Prostate gland (tissue), 2 donors: ENCODE measurements at regions not wholly inside any gene's neighbourhood (a gene's known extent, or its start where the extent isn't known, plus 50 kb on each side); places are given as distances from the start of the nearest gene placed in this dataset.

Experiments
- DNase-seq: peaks from one replicate; pipeline ENCODE4 v3.0.0-alpha.2; 2019; ENCODE audit warnings: low spot score
- H3K27ac ChIP-seq, 2 donors: fragments of 200-600 bp; sonication (generic); 2 replicates each; pipeline ENCODE4 v1.5.1; 2017 to 2019
- H3K27me3 ChIP-seq: fragments of 200-600 bp; sonication (generic); replicated peaks from 2 replicates; pipeline ENCODE4 v1.5.1; 2019; ENCODE audit not compliant: insufficient read depth
- H3K36me3 ChIP-seq, 2 donors: fragments of 200-600 bp; sonication (generic); 1 replicate in 1 of 2; 2 replicates in 1 of 2; pipeline versions ENCODE4 v1.5.1 to v1.8.1; 2017 to 2019
- H3K4me1 ChIP-seq: fragments of 200-600 bp; sonication (generic); replicated peaks from 2 replicates; pipeline ENCODE4 v1.5.1; 2019
- H3K4me3 ChIP-seq, 2 donors: fragments of 200-600 bp; sonication (generic); 2 replicates each; pipeline ENCODE4 v1.5.1; 2017 to 2019
- H3K9me3 ChIP-seq: fragments of 200-600 bp; sonication (generic); 2 replicates; pipeline ENCODE4 v1.5.1; 2017
- CTCF ChIP-seq, 4 experiments: fragments of 200-600 bp in 2 of 4; fragments of 450-650 bp in 2 of 4; sonication (generic) in 2 of 4; IDR thresholded peaks; 1 replicate in 3 of 4; 2 replicates in 1 of 4; pipeline ENCODE4 v1.5.1; 2016 to 2019; ENCODE audit warnings: antibody characterized with exemption in 4 of 4, mild to moderate bottlenecking in 2 of 4, moderate library complexity in 2 of 4
- POLR2A ChIP-seq: fragments of 450-650 bp; IDR thresholded peaks from one replicate; pipeline ENCODE4 v1.6.1; 2016; ENCODE audit warnings: antibody characterized with exemption, mild to moderate bottlenecking
- POLR2AphosphoS5 ChIP-seq: sonication (generic); formaldehyde crosslinking; IDR thresholded peaks from one replicate; pipeline ENCODE4 v1.6.1; 2017; ENCODE audit warnings: antibody characterized with exemption
- WGBS: methylation state at CpG from one replicate; pipeline ENCODE4 v1.1.5; 2018; 5-methylcytosine and 5-hydroxymethylcytosine counted together
- intact Hi-C: fragments of 100-400 bp; cut with DNase I; formaldehyde crosslinking; loops from one replicate; pipeline ENCODE4 v1.14.2; 2022

GRCh38 chr16:85209526-85210121, 97.4 kb upstream of the CIBAR2 start:
- Histone ChIP-seq H3K4me1 (peaks cover 4% of the 10 kb centered on the region), H3K27ac (no peak overlapping the region), H3K36me3 (no peaks in the 10 kb centered on the region), H3K27me3 (peaks cover 3% of the 10 kb centered on the region), H3K4me3 (no peak overlapping the region), H3K9me3 (no peaks in the 10 kb centered on the region)
- intact Hi-C loops, result loop anchor here (5.0 kb wide), 1 partner anchor 72 kb away; no protein-coding TSS in a partner anchor
- TF ChIP-seq POLR2AphosphoS5, result no peak
- TF ChIP-seq CTCF (IDR thresholded peaks at IDR 0.05), result no peak
- no peak for TF ChIP-seq POLR2A
- no peak for DNase-seq
- 68% methylated on average over 17 of the region's 17 CpGs for WGBS

- H3K27ac ChIP-seq, result no peak overlapping the region
- H3K9me3 ChIP-seq, result no peaks in the 10 kb centered on the region
- H3K4me1 ChIP-seq, result peaks cover 4% of the 10 kb centered on the region
- 74% methylated on average over 8 of the region's 8 CpGs for WGBS
- DNase-seq, result no peak
- H3K4me3 ChIP-seq, result no peak overlapping the region
- H3K27me3 ChIP-seq, result peaks cover 3% of the 10 kb centered on the region
- intact Hi-C loops, result no loop called here
- TF ChIP-seq POLR2AphosphoS5 (no peak), POLR2A (no peak), CTCF (IDR thresholded peaks at IDR 0.05) (no peak)
- H3K36me3 ChIP-seq, result no peaks in the 10 kb centered on the region
Observed at GRCh38 chr16:85210423-85211169, 98.3 kb upstream of the CIBAR2 start.

- Histone ChIP-seq H3K27ac (no peak overlapping the region), H3K9me3 (no peaks in the 10 kb centered on the region), H3K36me3 (no peaks in the 10 kb centered on the region), H3K4me1 (peaks cover 3% of the 10 kb centered on the region), H3K4me3 (no peak overlapping the region), H3K27me3 (peaks cover 3% of the 10 kb centered on the region)
- WGBS, result 90% methylated on average over 17 of the region's 17 CpGs
- DNase-seq, result no peak
- intact Hi-C loops, result no loop called here
- TF ChIP-seq POLR2A (no peak), POLR2AphosphoS5 (no peak), CTCF (IDR thresholded peaks at IDR 0.05) (no peak)
Observed at GRCh38 chr16:85211271-85211801, 99.1 kb upstream of the CIBAR2 start.

- no peaks in the 10 kb centered on the region for H3K27me3 ChIP-seq
- intact Hi-C loops, result loop anchor here (2.0 kb wide), 1 partner anchor 41 kb away; no protein-coding TSS in a partner anchor
- H3K9me3 ChIP-seq, result no peaks in the 10 kb centered on the region
- 87% methylated on average over 26 of the region's 28 CpGs for WGBS
- H3K36me3 ChIP-seq, result no peaks in the 10 kb centered on the region
- no peak overlapping the region for H3K4me3 ChIP-seq
- H3K4me1 ChIP-seq, result no peaks in the 10 kb centered on the region
- DNase-seq, result no peak
- no peak for TF ChIP-seq POLR2AphosphoS5
- TF ChIP-seq POLR2A, result no peak
- no peak overlapping the region for H3K27ac ChIP-seq
Observed at GRCh38 chr16:85213926-85214675, 101.8 kb upstream of the CIBAR2 start.

- intact Hi-C loops, result no loop called here
- no peak for TF ChIP-seq CTCF (IDR thresholded peaks at IDR 0.05)
- TF ChIP-seq POLR2A, result no peak
- TF ChIP-seq POLR2AphosphoS5, result no peak
- no peaks in the 10 kb centered on the region for H3K27me3 ChIP-seq
- no peaks in the 10 kb centered on the region for H3K9me3 ChIP-seq
- H3K27ac ChIP-seq, result no peak overlapping the region
- DNase-seq, result no peak
- H3K36me3 ChIP-seq, result no peaks in the 10 kb centered on the region
- 64% methylated on average over 8 of the region's 8 CpGs for WGBS
- no peak overlapping the region for H3K4me3 ChIP-seq
- H3K4me1 ChIP-seq, result peaks cover 4% of the 10 kb centered on the region
Observed at GRCh38 chr16:85215478-85216118, 103.3 kb upstream of the CIBAR2 start.
